Naive B cell (primary cell): ENCODE measurements at regions not wholly inside any gene's neighbourhood (a gene's known extent, or its start where the extent isn't known, plus 50 kb on each side); places are given as distances from the start of the nearest gene placed in this dataset.

Experiments used
- ATAC-seq, 2 donors: fragments of 150-1000 bp; cut with Tn5 transposase; 2 replicates each; pipeline ENCODE4 v1.10.0; 2021; ENCODE audit warnings: low read depth in 2 of 2, mild to moderate bottlenecking in 2 of 2, moderate library complexity in 2 of 2
- DNase-seq: peaks from one replicate; pipeline ENCODE4 v3.0.0; 2022
- H3K27ac Mint-ChIP-seq, 6 donors: one replicate each; pipeline ENCODE4 v1.8.0; 2020 to 2022; ENCODE audit warnings: mild to moderate bottlenecking in 6 of 6, mixed read lengths in 6 of 6, moderate library complexity in 5 of 6, inconsistent platforms in 2 of 6
- H3K27me3 Mint-ChIP-seq, 3 donors: one replicate each; pipeline ENCODE4 v1.8.0; 2021 to 2022; ENCODE audit warnings: mixed read lengths in 3 of 3, mild to moderate bottlenecking in 1 of 3
- H3K36me3 Mint-ChIP-seq, 2 donors: one replicate each; pipeline ENCODE4 v1.8.0; 2020 to 2022; ENCODE audit warnings: mixed read lengths in 2 of 2, inconsistent platforms in 1 of 2, mild to moderate bottlenecking in 1 of 2
- H3K4me1 Mint-ChIP-seq, 3 donors: one replicate each; pipeline ENCODE4 v1.8.0; 2020 to 2022; ENCODE audit warnings: mixed read lengths in 3 of 3, inconsistent platforms in 1 of 3, mild to moderate bottlenecking in 1 of 3, moderate library complexity in 1 of 3
- H3K4me3 Mint-ChIP-seq, 8 donors: one replicate each; pipeline ENCODE4 v1.8.0; 2020 to 2022; ENCODE audit warnings: mild to moderate bottlenecking in 8 of 8, mixed read lengths in 8 of 8, moderate library complexity in 8 of 8, inconsistent platforms in 2 of 8
- H3K9me3 Mint-ChIP-seq, 7 donors: one replicate each; pipeline ENCODE4 v1.8.0; 2020 to 2022; ENCODE audit warnings: mixed read lengths in 7 of 7, mild to moderate bottlenecking in 5 of 7, inconsistent platforms in 2 of 7, moderate library complexity in 1 of 7

DNA sequence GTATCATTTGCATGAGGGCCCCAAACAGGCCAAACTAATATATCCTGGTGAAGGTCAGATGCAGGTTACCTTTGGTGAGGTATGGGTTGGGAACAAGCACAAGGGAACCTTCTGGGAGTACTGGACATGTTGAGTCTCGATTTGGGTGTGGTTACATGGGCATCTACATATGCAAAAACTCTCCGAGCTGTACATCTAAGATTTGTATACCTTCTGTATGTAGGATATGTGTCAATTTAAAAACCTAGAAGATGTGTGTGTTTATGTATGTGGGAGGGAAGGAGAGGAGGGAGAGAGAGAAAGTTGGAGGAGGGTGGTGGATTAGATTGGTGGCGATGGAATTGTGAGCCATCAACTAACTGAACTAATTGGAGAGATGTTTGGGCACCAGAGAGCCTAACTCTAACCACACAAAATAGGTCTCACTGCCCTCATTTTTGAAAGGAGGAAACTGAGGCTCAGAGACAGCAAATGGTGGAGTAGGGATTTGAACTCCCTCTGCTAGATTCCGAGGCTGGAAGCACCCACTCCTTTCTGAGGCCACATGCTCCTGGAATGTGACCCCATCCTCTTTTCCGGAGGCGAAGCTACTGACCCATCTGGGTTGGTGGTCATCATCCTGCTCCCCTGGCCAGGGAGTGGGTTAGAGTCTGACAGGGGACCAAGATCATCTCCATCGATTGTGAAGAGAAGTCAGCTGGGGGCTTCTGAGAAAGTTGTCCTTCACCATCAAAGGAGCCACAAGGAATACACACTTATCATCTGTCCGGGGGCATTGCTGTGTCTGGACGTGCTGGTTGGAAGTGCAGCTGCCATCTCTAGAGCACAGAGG, 107.3 kb upstream of the MYCN start:
- H3K4me1 Mint-ChIP-seq, result no peaks in the 10 kb centered on the region
- H3K36me3 Mint-ChIP-seq, result peaks cover 0 to 5% of the 10 kb centered on the region in 2 donors
- peaks cover 0 to 3% (median 0%) of the 10 kb centered on the region in 3 donors for H3K27me3 Mint-ChIP-seq
- peaks cover 0 to 8% (median 0%) of the 10 kb centered on the region in 7 donors for H3K9me3 Mint-ChIP-seq
- no peak overlapping the region for H3K4me3 Mint-ChIP-seq
- DNase-seq (no peak), ATAC-seq (no peak)
- H3K27ac Mint-ChIP-seq, result no peak overlapping the region

GRCh38 chr2:15833731-15834130, 106.6 kb upstream of the MYCN start:
- DNase-seq (no peak), ATAC-seq (no peak)
- peaks cover 0 to 3% (median 0%) of the 10 kb centered on the region in 3 donors for H3K27me3 Mint-ChIP-seq
- H3K27ac Mint-ChIP-seq, result no peak overlapping the region
- peaks cover 0 to 8% (median 0%) of the 10 kb centered on the region in 7 donors for H3K9me3 Mint-ChIP-seq
- H3K4me3 Mint-ChIP-seq, result no peak overlapping the region
- H3K36me3 Mint-ChIP-seq, result peaks cover 0 to 5% of the 10 kb centered on the region in 2 donors
- no peaks in the 10 kb centered on the region for H3K4me1 Mint-ChIP-seq

DNA sequence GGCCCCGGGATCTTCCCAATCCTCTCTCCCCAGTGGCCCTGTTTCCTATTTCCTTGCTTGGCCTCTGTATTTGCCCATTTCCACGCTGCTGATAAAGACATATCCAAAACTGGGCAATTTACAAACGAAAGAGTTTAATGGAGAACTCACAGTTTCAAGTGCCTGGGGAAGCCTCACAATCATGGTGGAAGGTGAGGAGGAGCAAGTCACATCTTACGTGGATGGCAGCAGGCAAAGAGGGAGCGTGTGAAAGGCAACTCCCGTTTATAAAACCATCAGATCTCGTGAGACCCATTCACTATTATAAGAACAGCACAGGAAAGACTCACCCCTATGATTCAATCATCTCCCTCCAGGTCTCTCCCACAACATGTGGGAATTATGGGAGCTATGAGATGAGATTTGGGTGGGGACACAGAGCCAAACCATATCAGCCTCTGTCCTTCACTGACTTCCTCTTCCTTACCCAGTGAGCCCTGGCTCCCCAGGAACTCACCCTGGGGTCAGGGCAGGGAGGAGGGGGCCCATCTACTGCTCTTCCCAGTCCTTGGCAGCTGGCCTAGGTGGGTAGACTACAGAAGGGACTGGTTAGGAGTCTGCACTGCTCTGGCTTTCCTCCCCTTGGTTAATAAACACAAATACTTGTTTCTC, 105.8 kb upstream of the MYCN start:
- H3K27me3 Mint-ChIP-seq, result peaks cover 0 to 3% (median 0%) of the 10 kb centered on the region in 3 donors
- no peak overlapping the region for H3K4me3 Mint-ChIP-seq
- peaks cover 0 to 5% (median 0%) of the 10 kb centered on the region in 7 donors for H3K9me3 Mint-ChIP-seq
- peaks cover 0 to 5% of the 10 kb centered on the region in 2 donors for H3K36me3 Mint-ChIP-seq
- ATAC-seq (no peak), DNase-seq (no peak)
- no peaks in the 10 kb centered on the region for H3K4me1 Mint-ChIP-seq
- no peak overlapping the region for H3K27ac Mint-ChIP-seq

DNA sequence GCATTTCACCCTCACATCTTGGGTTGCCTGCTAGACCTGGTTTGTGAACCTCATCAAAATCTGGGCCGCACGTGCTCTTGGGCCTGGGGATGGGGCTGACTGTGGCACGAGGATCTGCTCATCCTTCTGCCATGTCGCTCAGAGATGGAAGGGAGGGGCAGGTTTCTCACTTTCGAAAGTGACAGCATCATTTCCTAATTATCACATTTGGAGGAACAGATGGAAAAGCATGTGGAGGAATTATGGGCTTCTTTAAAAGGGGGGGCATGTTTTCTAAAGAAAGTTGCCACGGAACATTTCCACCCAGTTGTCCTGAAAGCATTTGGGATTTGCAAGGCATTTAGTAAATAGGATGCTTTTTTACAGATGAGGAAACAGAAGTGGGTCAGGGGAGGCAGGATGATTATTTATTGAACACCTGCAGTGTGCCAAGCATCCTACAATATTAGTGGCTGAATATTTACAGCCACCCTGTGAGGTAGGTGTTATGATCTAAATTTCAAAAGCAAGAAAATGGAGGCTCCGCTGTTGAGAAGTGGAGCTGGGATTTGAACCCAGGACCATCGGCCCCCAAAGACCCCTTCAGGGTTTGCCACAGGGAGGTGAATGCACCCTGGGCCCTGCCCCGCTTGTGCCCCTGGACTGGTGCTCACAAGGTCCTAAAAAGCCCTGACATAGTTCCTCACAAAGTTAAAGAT, 104.2 kb upstream of the MYCN start:
- DNase-seq, result no peak
- H3K9me3 Mint-ChIP-seq, result peaks cover 0 to 5% (median 0%) of the 10 kb centered on the region in 7 donors
- H3K4me3 Mint-ChIP-seq, result no peak overlapping the region
- no peak overlapping the region for H3K27ac Mint-ChIP-seq
- no peaks in the 10 kb centered on the region for H3K4me1 Mint-ChIP-seq
- ATAC-seq, result no peak
- peaks cover 0 to 5% of the 10 kb centered on the region in 2 donors for H3K36me3 Mint-ChIP-seq
- peaks cover 0 to 3% (median 0%) of the 10 kb centered on the region in 3 donors for H3K27me3 Mint-ChIP-seq

GRCh38 chr2:15836689-15837610, 103.4 kb upstream of the MYCN start:
- Mint-ChIP-seq H3K36me3 (peaks cover 0 to 5% of the 10 kb centered on the region in 2 donors), H3K27ac (no peak overlapping the region), H3K27me3 (peaks cover 0 to 3% (median 0%) of the 10 kb centered on the region in 3 donors), H3K9me3 (peaks cover 0 to 6% (median 0%) of the 10 kb centered on the region in 7 donors), H3K4me1 (no peaks in the 10 kb centered on the region), H3K4me3 (no peak overlapping the region)
- no peak for DNase-seq
- no peak for ATAC-seq

GRCh38 chr2:15838481-15839090, 101.8 kb upstream of the MYCN start:
- Mint-ChIP-seq H3K27ac (no peak overlapping the region), H3K36me3 (peaks cover 0 to 5% of the 10 kb centered on the region in 2 donors), H3K9me3 (peaks cover 0 to 6% (median 0%) of the 10 kb centered on the region in 7 donors), H3K4me1 (no peaks in the 10 kb centered on the region), H3K4me3 (no peak overlapping the region), H3K27me3 (no peaks in the 10 kb centered on the region)
- no peak for ATAC-seq
- no peak for DNase-seq

DNA sequence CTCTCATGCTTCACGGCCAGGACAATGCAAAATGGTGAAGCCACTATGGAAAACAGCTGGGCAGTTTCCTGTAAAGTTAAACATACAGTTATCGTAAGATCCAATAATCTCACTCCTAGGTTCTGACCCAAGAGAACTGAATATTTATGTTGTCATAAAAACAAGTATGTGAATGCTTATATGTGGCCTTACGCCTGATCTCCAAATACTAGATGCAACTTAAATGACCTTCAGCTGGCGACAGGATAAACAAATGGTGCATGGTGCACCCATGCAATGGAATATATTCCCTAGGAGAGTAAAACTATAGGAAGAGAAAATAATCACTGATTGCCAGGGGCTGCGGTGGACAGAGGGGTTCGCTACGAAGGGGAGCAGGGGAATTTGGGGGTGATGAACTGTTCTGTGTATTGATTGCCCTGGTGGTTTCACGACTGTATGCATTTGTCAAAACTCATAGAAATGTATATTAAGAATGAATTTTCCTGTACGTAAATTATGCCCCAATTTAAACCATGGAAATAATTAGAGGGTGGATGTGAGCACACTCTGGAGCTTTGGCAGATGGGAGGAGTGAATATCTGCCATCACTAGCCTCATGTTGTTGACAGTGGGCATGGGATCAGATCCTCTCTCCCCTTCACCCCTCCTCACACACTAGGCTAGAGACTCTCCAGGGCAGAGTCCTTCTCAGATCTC, 100.8 kb upstream of the MYCN start:
- ATAC-seq, result no peak
- peaks cover 0 to 5% of the 10 kb centered on the region in 2 donors for H3K36me3 Mint-ChIP-seq
- no peaks in the 10 kb centered on the region for H3K27me3 Mint-ChIP-seq
- H3K4me3 Mint-ChIP-seq, result no peak overlapping the region
- peaks cover 0 to under 1% (median 0%) of the 10 kb centered on the region in 3 donors for H3K4me1 Mint-ChIP-seq
- no peak for DNase-seq
- H3K9me3 Mint-ChIP-seq, result peaks cover 0 to 6% (median 0%) of the 10 kb centered on the region in 7 donors
- H3K27ac Mint-ChIP-seq, result no peak overlapping the region

DNA sequence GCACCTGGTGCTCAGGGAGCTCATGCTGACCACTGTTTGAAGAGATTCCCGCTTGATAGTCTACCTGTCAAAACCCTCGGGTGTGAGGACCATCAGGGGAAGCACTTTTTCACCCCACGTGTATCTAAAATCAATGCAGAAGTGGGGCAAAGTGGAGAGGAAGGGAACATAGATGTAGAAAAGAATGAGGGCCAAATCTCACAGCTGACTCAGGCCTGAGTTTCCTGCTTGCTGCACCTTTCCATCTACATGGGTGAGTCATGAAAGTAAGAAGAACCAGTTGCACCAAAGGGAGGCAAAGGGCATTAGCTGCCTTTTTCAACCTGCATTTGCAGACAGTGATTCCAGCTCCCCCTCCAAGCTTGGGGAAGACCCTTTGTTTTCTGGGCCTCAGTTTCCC, 100.2 kb upstream of the MYCN start:
- Mint-ChIP-seq H3K4me3 (no peak overlapping the region), H3K9me3 (peaks cover 0 to 10% (median 0%) of the 10 kb centered on the region in 7 donors), H3K36me3 (peaks cover 0 to 5% of the 10 kb centered on the region in 2 donors), H3K27ac (no peak overlapping the region), H3K4me1 (peaks cover 0 to 2% (median 0%) of the 10 kb centered on the region in 3 donors), H3K27me3 (no peaks in the 10 kb centered on the region)
- ATAC-seq (no peak), DNase-seq (no peak)

GRCh38 chr2:15840969-15841368, 99.4 kb upstream of the MYCN start:
- no peak overlapping the region for H3K4me3 Mint-ChIP-seq
- H3K4me1 Mint-ChIP-seq, result peaks cover 0 to 2% (median 0%) of the 10 kb centered on the region in 3 donors
- H3K27me3 Mint-ChIP-seq, result no peaks in the 10 kb centered on the region
- H3K27ac Mint-ChIP-seq, result no peak overlapping the region
- DNase-seq (no peak), ATAC-seq (no peak)
- peaks cover 0 to 10% (median 0%) of the 10 kb centered on the region in 7 donors for H3K9me3 Mint-ChIP-seq
- no peaks in the 10 kb centered on the region for H3K36me3 Mint-ChIP-seq

- no peak overlapping the region for H3K4me3 Mint-ChIP-seq
- H3K27me3 Mint-ChIP-seq, result no peaks in the 10 kb centered on the region
- ATAC-seq (no peak), DNase-seq (no peak)
- peaks cover 0 to 2% (median under 1%) of the 10 kb centered on the region in 3 donors for H3K4me1 Mint-ChIP-seq
- peaks cover 0 to 2% of the 10 kb centered on the region in 2 donors for H3K36me3 Mint-ChIP-seq
- peaks cover 0 to 7% (median under 1%) of the 10 kb centered on the region in 7 donors for H3K9me3 Mint-ChIP-seq
- H3K27ac Mint-ChIP-seq, result no peak overlapping the region
These were observed 98.4 kb upstream of the MYCN start for GRCh38 chr2:15841776-15842560.
